Thyroid gland (tissue), 4 donors: ENCODE measurements at regions not wholly inside any gene's neighbourhood (a gene's known extent, or its start where the extent isn't known, plus 50 kb on each side); places are given as distances from the start of the nearest gene placed in this dataset.

Source experiments
- CTCF ChIP-seq, 6 experiments: fragments of 200-600 bp in 3 of 6; fragments of 450-650 bp in 3 of 6; sonication (generic) in 3 of 6; IDR thresholded peaks; one replicate each; pipeline ENCODE4 v1.5.1; 2016 to 2019; ENCODE audit warnings: antibody characterized with exemption in 6 of 6, mild to moderate bottlenecking in 2 of 6, inconsistent platforms in 1 of 6, moderate library complexity in 1 of 6
- POLR2A ChIP-seq, 2 donors: fragments of 450-650 bp; IDR thresholded peaks; one replicate each; pipeline ENCODE4 v1.6.1; 2017; ENCODE audit warnings: antibody characterized with exemption in 2 of 2, mild to moderate bottlenecking in 2 of 2, moderate library complexity in 1 of 2

DNA sequence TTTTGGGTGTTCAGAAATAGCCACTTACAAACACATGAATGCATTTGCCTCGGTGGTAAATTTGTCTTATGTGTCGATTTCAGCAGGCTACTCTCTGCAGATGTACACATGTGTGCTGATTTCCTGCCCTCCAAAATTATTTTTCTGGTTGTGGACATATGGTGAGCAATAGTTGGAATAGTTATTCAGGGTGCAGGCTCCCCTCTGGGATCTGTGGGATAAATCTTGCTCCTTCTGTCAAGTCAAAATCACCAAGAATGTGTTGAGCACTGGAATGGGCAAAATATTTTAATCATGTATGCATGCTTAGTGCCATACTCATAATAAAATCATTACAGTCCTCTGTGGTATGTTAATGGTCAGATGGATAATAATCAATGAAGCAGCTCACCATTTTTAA, 684.5 kb downstream of the BCL11A start:
- TF ChIP-seq POLR2A (IDR thresholded peaks at IDR 0.05) (no peak), CTCF (IDR thresholded peaks at IDR 0.05) (no peak)
